GM23338 (cell line): ENCODE measurements at regions not wholly inside any gene's neighbourhood (a gene's known extent, or its start where the extent isn't known, plus 50 kb on each side); places are given as distances from the start of the nearest gene placed in this dataset.

ENCODE experiments used
- ATAC-seq: fragments of 200-7000 bp; cut with Tn5 transposase; 3 replicates; pipeline ENCODE4 v1.9.1; 2020
- DNase-seq: peaks from one replicate; pipeline ENCODE4 v3.0.0-alpha.2; 2015; ENCODE audit warnings: low spot score
- H2AFZ ChIP-seq: fragments of 200-600 bp; sonication (generic); 2 replicates; pipeline ENCODE4 v1.8.0; 2016; ENCODE audit warnings: antibody characterized with exemption, mild to moderate bottlenecking, moderate library complexity
- H3F3A ChIP-seq: fragments of 200-600 bp; sonication (generic); replicated peaks from 2 replicates; pipeline ENCODE4 v1.8.0; 2017; ENCODE audit warnings: antibody characterized with exemption, mixed run types, low read depth
- H3K27ac ChIP-seq: fragments of 200-600 bp; sonication (generic); 2 replicates; pipeline ENCODE4 v1.6.1; 2016; ENCODE audit warnings: low read depth
- H3K27me3 ChIP-seq: fragments of 200-600 bp; sonication (generic); 2 replicates; pipeline ENCODE4 v1.8.0; 2016; ENCODE audit warnings: mild to moderate bottlenecking, mixed run types, moderate library complexity; ENCODE audit not compliant: insufficient read depth
- H3K36me3 ChIP-seq: fragments of 200-600 bp; sonication (generic); 2 replicates; pipeline ENCODE4 v1.8.0; 2016; ENCODE audit warnings: mild to moderate bottlenecking; ENCODE audit not compliant: insufficient read depth
- H3K4me1 ChIP-seq: fragments of 200-600 bp; sonication (generic); 2 replicates; pipeline ENCODE4 v1.8.0; 2016; ENCODE audit warnings: mild to moderate bottlenecking, moderate library complexity; ENCODE audit not compliant: insufficient read depth
- H3K4me2 ChIP-seq: fragments of 200-600 bp; sonication (generic); 2 replicates; pipeline ENCODE4 v1.7.1; 2017; ENCODE audit warnings: mixed run types
- H3K4me3 ChIP-seq: fragments of 200-600 bp; sonication (generic); 2 replicates; pipeline ENCODE4 v1.6.1; 2016; ENCODE audit warnings: mixed run types
- H3K79me2 ChIP-seq: fragments of 200-600 bp; sonication (generic); replicated peaks from 2 replicates; pipeline ENCODE4 v1.8.0; 2017; ENCODE audit warnings: mild to moderate bottlenecking; ENCODE audit not compliant: insufficient read depth
- H3K9me2 ChIP-seq: fragments of 200-600 bp; sonication (generic); 2 replicates; pipeline ENCODE4 v1.8.0; 2017; ENCODE audit not compliant: insufficient read depth
- H4K20me1 ChIP-seq: fragments of 200-600 bp; sonication (generic); replicated peaks from 2 replicates; pipeline ENCODE4 v1.8.0; 2017; ENCODE audit warnings: mild to moderate bottlenecking; ENCODE audit not compliant: insufficient read depth
- H3K27ac Mint-ChIP-seq: 2 replicates; pipeline ENCODE4 v1.8.0; 2020; ENCODE audit warnings: inconsistent platforms, mild to moderate bottlenecking, moderate library complexity, mixed read lengths
- H3K27me3 Mint-ChIP-seq: 3 replicates; pipeline ENCODE4 v1.8.0; 2022; ENCODE audit warnings: low read depth, mild to moderate bottlenecking, moderate library complexity, mixed read lengths, inconsistent platforms; ENCODE audit not compliant: insufficient read depth, poor library complexity
- H3K36me3 Mint-ChIP-seq: 3 replicates; pipeline ENCODE4 v1.8.0; 2021; ENCODE audit warnings: low read depth, mild to moderate bottlenecking, inconsistent platforms, moderate library complexity, mixed read lengths
- H3K4me1 Mint-ChIP-seq: 3 replicates; pipeline ENCODE4 v1.8.0; 2020; ENCODE audit warnings: mild to moderate bottlenecking, inconsistent platforms, mixed read lengths
- H3K4me3 Mint-ChIP-seq: 3 replicates; pipeline ENCODE4 v1.8.0; 2021; ENCODE audit warnings: moderate library complexity, mild to moderate bottlenecking, inconsistent platforms, mixed read lengths
- H3K9me3 Mint-ChIP-seq: 3 replicates; pipeline ENCODE4 v1.8.0; 2020; ENCODE audit warnings: moderate library complexity, mild to moderate bottlenecking, inconsistent platforms, mixed read lengths
- CREB1 ChIP-seq: fragments of 250-450 bp; sonication (Bioruptor Pico); IDR thresholded peaks from 2 replicates; pipeline ENCODE4 v1.5.0; 2020; ENCODE audit warnings: low read depth, mild to moderate bottlenecking, moderate library complexity
- EZH2 ChIP-seq: fragments of 200-600 bp; sonication (generic); IDR thresholded peaks from one replicate; pipeline ENCODE4 v1.8.0; 2017; ENCODE audit warnings: antibody characterized with exemption, mild to moderate bottlenecking, low read depth; ENCODE audit not compliant: unreplicated experiment
- EZH2phosphoT487 ChIP-seq: fragments of 200-600 bp; sonication (generic); IDR thresholded peaks from one replicate; pipeline ENCODE4 v1.8.1; 2018; ENCODE audit warnings: antibody characterized with exemption; ENCODE audit not compliant: unreplicated experiment
- JUNB ChIP-seq: IDR thresholded peaks from one replicate; pipeline ENCODE4 v1.6.1; 2016; ENCODE audit warnings: antibody characterized with exemption; ENCODE audit not compliant: unreplicated experiment
- NANOG ChIP-seq: IDR thresholded peaks from 2 replicates; pipeline ENCODE4 v1.6.1; 2016; ENCODE audit warnings: antibody characterized with exemption, borderline replicate concordance
- POLR2AphosphoS5 ChIP-seq: IDR thresholded peaks from 2 replicates; pipeline ENCODE4 v1.6.1; 2016; ENCODE audit warnings: antibody characterized with exemption, low read depth
- STAT1 ChIP-seq: IDR thresholded peaks from one replicate; pipeline ENCODE4 v1.6.1; 2016; ENCODE audit warnings: antibody characterized with exemption; ENCODE audit not compliant: unreplicated experiment
- ZNF114 ChIP-seq: fragments of 250-450 bp; sonication (Bioruptor Pico); IDR thresholded peaks from 2 replicates; pipeline ENCODE4 v1.5.0; 2020; ENCODE audit warnings: mild to moderate bottlenecking, moderate library complexity
- ZNF331 ChIP-seq: fragments of 250-450 bp; sonication (Bioruptor Pico); IDR thresholded peaks from 2 replicates; pipeline ENCODE4 v1.5.0; 2020; ENCODE audit warnings: low read depth, mild to moderate bottlenecking, moderate library complexity
- TF ChIP-seq, protein P1 (sequence below): IDR thresholded peaks from 2 replicates; pipeline ENCODE4 v1.6.1; 2016; ENCODE audit warnings: antibody characterized with exemption
- TF ChIP-seq, protein P2 (sequence below): IDR thresholded peaks from one replicate; pipeline ENCODE4 v1.6.1; 2018; ENCODE audit warnings: antibody characterized with exemption; ENCODE audit not compliant: unreplicated experiment
- TF ChIP-seq, protein P3 (sequence below), 2 experiments: fragments of 200-600 bp in 1 of 2; sonication (generic) in 1 of 2; conservative IDR thresholded peaks; 2 replicates each; pipeline versions ENCODE4 v1.5.1 to v1.6.1; 2016 to 2017; ENCODE audit warnings: antibody characterized with exemption in 2 of 2, low read depth in 2 of 2, mild to moderate bottlenecking in 2 of 2, moderate library complexity in 1 of 2

DNA sequence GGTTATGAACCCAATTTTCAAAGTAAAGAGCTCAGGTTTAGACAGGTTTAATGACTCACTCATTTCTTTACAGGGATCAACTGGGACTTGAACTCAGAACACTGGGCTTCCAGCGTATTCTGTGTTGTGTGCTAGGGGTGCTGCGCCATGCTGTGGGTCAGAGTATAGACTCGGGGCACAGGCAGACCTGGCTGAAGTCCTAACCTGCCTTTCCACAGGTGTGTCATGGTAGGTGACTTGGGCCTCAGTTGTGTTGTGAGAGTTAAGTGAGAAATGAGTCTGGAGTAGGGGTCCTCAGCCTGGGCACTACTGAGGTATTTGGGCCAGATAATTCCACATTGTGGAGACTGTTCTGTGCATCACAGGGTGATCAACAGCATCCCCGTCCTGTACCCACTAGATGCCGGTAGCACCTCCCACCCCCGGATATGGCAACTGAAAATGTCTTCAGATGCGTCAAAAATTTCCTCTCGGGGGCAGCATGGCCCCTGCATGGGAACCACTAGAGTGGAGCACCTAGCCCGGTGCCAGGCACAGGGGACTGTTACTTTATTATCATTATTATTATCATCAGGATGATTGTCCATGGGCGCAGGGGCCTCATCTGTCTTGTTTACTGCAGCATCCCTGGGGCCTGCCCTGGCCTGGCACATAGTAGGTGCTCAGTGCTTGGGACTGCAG is 575.5 kb downstream of the PTPRU start:
- no peaks in the 10 kb centered on the region for H3K27me3 ChIP-seq
- H3K9me3 Mint-ChIP-seq, result no peaks in the 10 kb centered on the region
- no peaks in the 10 kb centered on the region for H3K36me3 Mint-ChIP-seq
- no peak overlapping the region for H3K4me3 Mint-ChIP-seq
- no peak overlapping the region for H3K27ac ChIP-seq
- no peak for TF ChIP-seq CREB1
- TF ChIP-seq JUNB, result no peak
- TF ChIP-seq, protein P1, sequence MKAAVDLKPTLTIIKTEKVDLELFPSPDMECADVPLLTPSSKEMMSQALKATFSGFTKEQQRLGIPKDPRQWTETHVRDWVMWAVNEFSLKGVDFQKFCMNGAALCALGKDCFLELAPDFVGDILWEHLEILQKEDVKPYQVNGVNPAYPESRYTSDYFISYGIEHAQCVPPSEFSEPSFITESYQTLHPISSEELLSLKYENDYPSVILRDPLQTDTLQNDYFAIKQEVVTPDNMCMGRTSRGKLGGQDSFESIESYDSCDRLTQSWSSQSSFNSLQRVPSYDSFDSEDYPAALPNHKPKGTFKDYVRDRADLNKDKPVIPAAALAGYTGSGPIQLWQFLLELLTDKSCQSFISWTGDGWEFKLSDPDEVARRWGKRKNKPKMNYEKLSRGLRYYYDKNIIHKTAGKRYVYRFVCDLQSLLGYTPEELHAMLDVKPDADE, result no peak
- no peak for TF ChIP-seq ZNF114 (CRISPR knock-in tag)
- TF ChIP-seq, protein P2, sequence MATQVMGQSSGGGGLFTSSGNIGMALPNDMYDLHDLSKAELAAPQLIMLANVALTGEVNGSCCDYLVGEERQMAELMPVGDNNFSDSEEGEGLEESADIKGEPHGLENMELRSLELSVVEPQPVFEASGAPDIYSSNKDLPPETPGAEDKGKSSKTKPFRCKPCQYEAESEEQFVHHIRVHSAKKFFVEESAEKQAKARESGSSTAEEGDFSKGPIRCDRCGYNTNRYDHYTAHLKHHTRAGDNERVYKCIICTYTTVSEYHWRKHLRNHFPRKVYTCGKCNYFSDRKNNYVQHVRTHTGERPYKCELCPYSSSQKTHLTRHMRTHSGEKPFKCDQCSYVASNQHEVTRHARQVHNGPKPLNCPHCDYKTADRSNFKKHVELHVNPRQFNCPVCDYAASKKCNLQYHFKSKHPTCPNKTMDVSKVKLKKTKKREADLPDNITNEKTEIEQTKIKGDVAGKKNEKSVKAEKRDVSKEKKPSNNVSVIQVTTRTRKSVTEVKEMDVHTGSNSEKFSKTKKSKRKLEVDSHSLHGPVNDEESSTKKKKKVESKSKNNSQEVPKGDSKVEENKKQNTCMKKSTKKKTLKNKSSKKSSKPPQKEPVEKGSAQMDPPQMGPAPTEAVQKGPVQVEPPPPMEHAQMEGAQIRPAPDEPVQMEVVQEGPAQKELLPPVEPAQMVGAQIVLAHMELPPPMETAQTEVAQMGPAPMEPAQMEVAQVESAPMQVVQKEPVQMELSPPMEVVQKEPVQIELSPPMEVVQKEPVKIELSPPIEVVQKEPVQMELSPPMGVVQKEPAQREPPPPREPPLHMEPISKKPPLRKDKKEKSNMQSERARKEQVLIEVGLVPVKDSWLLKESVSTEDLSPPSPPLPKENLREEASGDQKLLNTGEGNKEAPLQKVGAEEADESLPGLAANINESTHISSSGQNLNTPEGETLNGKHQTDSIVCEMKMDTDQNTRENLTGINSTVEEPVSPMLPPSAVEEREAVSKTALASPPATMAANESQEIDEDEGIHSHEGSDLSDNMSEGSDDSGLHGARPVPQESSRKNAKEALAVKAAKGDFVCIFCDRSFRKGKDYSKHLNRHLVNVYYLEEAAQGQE, result no peak
- no peak for TF ChIP-seq EZH2phosphoT487
- no peak for TF ChIP-seq EZH2
- H3K9me2 ChIP-seq, result no peaks in the 10 kb centered on the region
- H3K27ac Mint-ChIP-seq, result no peak overlapping the region
- peaks cover 5% of the 10 kb centered on the region for H3K4me1 Mint-ChIP-seq
- no peak for DNase-seq
- no peaks in the 10 kb centered on the region for H3K36me3 ChIP-seq
- H3K4me3 ChIP-seq, result no peak overlapping the region
- H2AFZ ChIP-seq, result no peak overlapping the region
- no peaks in the 10 kb centered on the region for H3K79me2 ChIP-seq
- H3F3A ChIP-seq, result no peaks in the 10 kb centered on the region
- no peaks in the 10 kb centered on the region for H3K4me1 ChIP-seq
- no peak for ATAC-seq
- H4K20me1 ChIP-seq, result no peaks in the 10 kb centered on the region
- peaks cover 4% of the 10 kb centered on the region for H3K27me3 Mint-ChIP-seq
- H3K4me2 ChIP-seq, result no peak overlapping the region

DNA sequence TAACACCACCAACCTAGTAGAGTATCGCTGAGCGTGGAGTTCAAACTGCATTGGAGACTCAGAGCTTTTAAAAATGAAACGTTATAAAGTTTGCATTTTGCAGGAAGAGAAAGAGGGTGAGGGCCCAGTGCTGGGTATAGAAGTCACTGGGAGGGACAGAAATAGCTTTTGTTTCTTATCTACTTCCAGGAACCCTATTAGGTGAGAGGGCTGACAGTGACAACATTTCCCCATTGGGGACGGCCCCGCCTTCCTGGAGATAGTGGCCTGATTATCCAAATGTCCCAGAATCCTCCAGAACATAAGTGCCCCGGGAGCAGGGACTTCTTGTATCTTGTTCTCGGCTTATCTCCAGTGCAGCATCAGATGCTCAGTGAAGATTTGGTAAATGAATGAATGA is 574.9 kb downstream of the PTPRU start:
- Mint-ChIP-seq H3K4me1 (peaks cover 5% of the 10 kb centered on the region), H3K27me3 (peaks cover 4% of the 10 kb centered on the region), H3K36me3 (no peaks in the 10 kb centered on the region), H3K9me3 (no peaks in the 10 kb centered on the region), H3K4me3 (no peak overlapping the region), H3K27ac (no peak overlapping the region)
- H3K79me2 ChIP-seq, result no peaks in the 10 kb centered on the region
- no peaks in the 10 kb centered on the region for H3K4me1 ChIP-seq
- no peak overlapping the region for H3K27ac ChIP-seq
- H3K4me3 ChIP-seq, result no peak overlapping the region
- no peak overlapping the region for H3K4me2 ChIP-seq
- H3K9me2 ChIP-seq, result no peaks in the 10 kb centered on the region
- no peaks in the 10 kb centered on the region for H3K36me3 ChIP-seq
- ATAC-seq (no peak), DNase-seq (no peak)
- no peaks in the 10 kb centered on the region for H4K20me1 ChIP-seq
- H2AFZ ChIP-seq, result no peak overlapping the region
- H3K27me3 ChIP-seq, result no peaks in the 10 kb centered on the region
- no peaks in the 10 kb centered on the region for H3F3A ChIP-seq
- TF ChIP-seq EZH2, result no peak
- TF ChIP-seq, protein P3, sequence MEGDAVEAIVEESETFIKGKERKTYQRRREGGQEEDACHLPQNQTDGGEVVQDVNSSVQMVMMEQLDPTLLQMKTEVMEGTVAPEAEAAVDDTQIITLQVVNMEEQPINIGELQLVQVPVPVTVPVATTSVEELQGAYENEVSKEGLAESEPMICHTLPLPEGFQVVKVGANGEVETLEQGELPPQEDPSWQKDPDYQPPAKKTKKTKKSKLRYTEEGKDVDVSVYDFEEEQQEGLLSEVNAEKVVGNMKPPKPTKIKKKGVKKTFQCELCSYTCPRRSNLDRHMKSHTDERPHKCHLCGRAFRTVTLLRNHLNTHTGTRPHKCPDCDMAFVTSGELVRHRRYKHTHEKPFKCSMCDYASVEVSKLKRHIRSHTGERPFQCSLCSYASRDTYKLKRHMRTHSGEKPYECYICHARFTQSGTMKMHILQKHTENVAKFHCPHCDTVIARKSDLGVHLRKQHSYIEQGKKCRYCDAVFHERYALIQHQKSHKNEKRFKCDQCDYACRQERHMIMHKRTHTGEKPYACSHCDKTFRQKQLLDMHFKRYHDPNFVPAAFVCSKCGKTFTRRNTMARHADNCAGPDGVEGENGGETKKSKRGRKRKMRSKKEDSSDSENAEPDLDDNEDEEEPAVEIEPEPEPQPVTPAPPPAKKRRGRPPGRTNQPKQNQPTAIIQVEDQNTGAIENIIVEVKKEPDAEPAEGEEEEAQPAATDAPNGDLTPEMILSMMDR (conservative IDR thresholded peaks at IDR 0.05; ENCODE audit: low read depth in 2 of 2), result no peak
- no peak for TF ChIP-seq STAT1
- no peak for TF ChIP-seq ZNF331 (CRISPR knock-in tag)
- TF ChIP-seq EZH2phosphoT487, result no peak
- TF ChIP-seq POLR2AphosphoS5, result no peak
- TF ChIP-seq, protein P1, result no peak
- TF ChIP-seq ZNF114 (CRISPR knock-in tag), result no peak
- TF ChIP-seq CREB1, result no peak
- TF ChIP-seq, protein P2, result no peak
- TF ChIP-seq NANOG, result no peak
